ENCODE measurements at regions not wholly inside any gene's neighbourhood (a gene's known extent, or its start where the extent isn't known, plus 50 kb on each side); places are given as distances from the start of the nearest gene placed in this dataset.

GRCh38 chr2:181782660-181783059, 102.3 kb upstream of the NEUROD1 start:
- H3K9ac ChIP-seq (ENCODE audit: low read length), result no peak overlapping the region
- peaks cover 18% of the 10 kb centered on the region for H3K4me1 ChIP-seq (ENCODE audit: control insufficient read depth, insufficient read depth, low read length)
- no peaks in the 10 kb centered on the region for H3K9me3 ChIP-seq (ENCODE audit: control insufficient read depth, low read length)
- no peaks in the 10 kb centered on the region for H3K27me3 ChIP-seq (replicated peaks; ENCODE audit: control insufficient read depth, insufficient read depth, low read length)
- no peaks in the 10 kb centered on the region for H3K36me3 ChIP-seq (ENCODE audit: control insufficient read depth, insufficient read depth, low read length, severe bottlenecking)
- no peak overlapping the region for H3K4me3 ChIP-seq (ENCODE audit: low read length)
- DNase-seq (ENCODE audit: low read depth), result no peak

DNA sequence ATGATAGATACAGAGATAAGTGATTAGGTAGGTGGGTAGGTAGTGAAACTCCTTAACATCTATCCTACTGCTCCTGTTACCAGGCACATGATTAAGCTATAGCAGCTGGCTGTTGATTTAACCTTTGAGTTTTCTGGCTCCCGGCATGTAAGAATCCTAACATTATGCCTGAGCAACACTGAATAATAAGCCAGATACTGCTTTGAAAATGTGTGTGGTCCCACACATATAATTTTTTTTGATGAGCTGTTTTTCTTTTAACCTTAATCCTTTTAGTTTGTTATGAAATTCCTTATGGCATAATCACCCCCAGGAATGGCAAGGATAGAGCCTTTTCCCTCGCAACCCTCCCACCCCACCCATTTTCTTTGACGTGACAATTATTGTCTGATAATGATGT, 104.2 kb upstream of the NEUROD1 start:
- no peaks in the 10 kb centered on the region for H3K27me3 ChIP-seq (replicated peaks; ENCODE audit: control insufficient read depth, insufficient read depth, low read length)
- peak; percentile 39 for DNase-seq (ENCODE audit: low read depth)
- no peak overlapping the region for H3K4me3 ChIP-seq (ENCODE audit: low read length)
- no peaks in the 10 kb centered on the region for H3K36me3 ChIP-seq (ENCODE audit: control insufficient read depth, insufficient read depth, low read length, severe bottlenecking)
- H3K9ac ChIP-seq (ENCODE audit: low read length), result no peak overlapping the region
- peaks cover 26% of the 10 kb centered on the region for H3K4me1 ChIP-seq (ENCODE audit: control insufficient read depth, insufficient read depth, low read length)
- H3K9me3 ChIP-seq (ENCODE audit: control insufficient read depth, low read length), result no peaks in the 10 kb centered on the region

DNA sequence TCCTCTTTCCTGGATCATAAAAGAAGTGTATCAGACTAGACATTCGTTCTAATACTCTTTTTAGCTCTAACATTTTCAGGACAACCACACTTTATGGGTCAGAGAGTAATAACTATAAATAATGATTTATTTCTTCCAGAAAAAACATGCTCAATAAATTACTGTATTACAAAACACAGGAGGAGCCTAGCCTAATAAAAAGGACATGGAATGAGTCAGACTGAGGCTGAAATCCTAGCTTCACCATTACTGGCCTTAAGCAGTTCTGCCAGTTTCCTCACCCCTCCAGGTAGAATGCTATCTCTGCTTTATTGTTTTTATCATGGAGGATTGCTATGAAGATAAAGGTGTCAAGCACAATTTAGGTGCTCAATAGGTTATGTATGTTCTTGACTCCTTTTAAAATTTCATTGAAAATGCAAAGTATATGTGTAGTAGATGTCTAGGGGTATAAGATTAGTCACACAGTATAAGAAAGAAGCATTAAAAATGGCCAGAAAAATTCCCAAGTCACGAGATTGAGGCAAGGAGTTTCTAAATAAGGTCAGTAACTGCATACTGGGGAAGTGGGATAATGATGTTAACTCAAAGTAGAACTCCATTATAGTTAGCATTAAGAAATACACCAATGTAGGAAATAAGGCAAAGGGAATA, 105.5 kb upstream of the NEUROD1 start:
- no peaks in the 10 kb centered on the region for H3K9me3 ChIP-seq (ENCODE audit: control insufficient read depth, low read length)
- H3K4me3 ChIP-seq (ENCODE audit: low read length), result no peak overlapping the region
- H3K36me3 ChIP-seq (ENCODE audit: control insufficient read depth, insufficient read depth, low read length, severe bottlenecking), result no peaks in the 10 kb centered on the region
- no peaks in the 10 kb centered on the region for H3K27me3 ChIP-seq (replicated peaks; ENCODE audit: control insufficient read depth, insufficient read depth, low read length)
- DNase-seq (ENCODE audit: low read depth), result peak; percentile 64
- no peak overlapping the region for H3K9ac ChIP-seq (ENCODE audit: low read length)
- peaks cover 26% of the 10 kb centered on the region for H3K4me1 ChIP-seq (ENCODE audit: control insufficient read depth, insufficient read depth, low read length)

DNA sequence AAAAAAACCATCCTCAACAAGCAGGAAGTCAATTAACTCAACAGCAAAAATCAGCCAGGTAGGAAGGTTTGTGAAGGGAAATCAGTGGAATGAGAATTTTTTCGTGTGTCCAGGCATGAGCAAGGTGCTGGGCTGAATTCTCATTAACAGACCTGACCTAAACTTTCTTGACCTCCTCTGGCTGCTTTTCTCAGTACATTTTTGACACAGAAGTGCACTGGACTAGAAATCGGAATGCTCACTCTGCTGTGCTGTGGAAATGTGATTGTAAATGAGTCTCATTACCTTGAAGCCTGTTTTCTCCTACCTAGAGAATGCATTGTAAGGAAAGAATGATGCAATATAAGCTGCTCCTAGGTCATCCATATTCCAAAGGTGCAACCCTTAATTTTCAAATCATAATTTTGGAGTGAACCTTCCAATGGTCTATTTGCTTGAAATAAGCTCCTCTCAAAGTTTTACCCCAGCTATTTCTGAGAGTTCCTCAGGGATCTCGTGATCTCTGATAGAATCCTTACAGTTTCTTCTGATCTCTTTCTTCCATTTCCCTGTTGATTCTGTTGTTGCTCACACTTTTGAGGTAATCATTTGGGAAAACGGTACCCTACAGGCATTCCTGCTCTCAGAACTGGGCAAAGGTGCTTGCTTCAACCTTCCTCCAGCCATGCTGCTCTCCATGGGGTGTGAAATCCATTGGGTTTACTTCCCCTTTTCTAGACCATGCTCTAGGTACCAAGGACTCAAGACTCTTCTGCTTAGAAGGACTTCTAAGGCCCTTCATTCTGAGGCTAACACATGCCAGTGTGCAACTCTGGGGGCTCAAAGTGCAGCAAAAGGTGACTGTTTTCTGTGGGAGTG, 104.9 kb upstream of the ITPRID2 start:
- H3K4me1 ChIP-seq (ENCODE audit: control insufficient read depth, insufficient read depth, low read length), result peaks cover 26% of the 10 kb centered on the region
- no peak for DNase-seq (ENCODE audit: low read depth)
- H3K4me3 ChIP-seq (ENCODE audit: low read length), result no peak overlapping the region

GRCh38 chr2:181787310-181788048, 104.1 kb upstream of the ITPRID2 start:
- Histone ChIP-seq H3K36me3 (ENCODE audit: control insufficient read depth, insufficient read depth, low read length, severe bottlenecking) (no peaks in the 10 kb centered on the region), H3K9me3 (ENCODE audit: control insufficient read depth, low read length) (no peaks in the 10 kb centered on the region), H3K4me1 (ENCODE audit: control insufficient read depth, insufficient read depth, low read length) (peaks cover 26% of the 10 kb centered on the region), H3K27me3 (replicated peaks; ENCODE audit: control insufficient read depth, insufficient read depth, low read length) (no peaks in the 10 kb centered on the region), H3K9ac (ENCODE audit: low read length) (no peak overlapping the region), H3K4me3 (ENCODE audit: low read length) (no peak overlapping the region)
- no peak for DNase-seq (ENCODE audit: low read depth)

More for the DNA sequence above, 104.9 kb upstream of the ITPRID2 start:
- Histone ChIP-seq H3K36me3 (ENCODE audit: control insufficient read depth, insufficient read depth, low read length, severe bottlenecking) (no peaks in the 10 kb centered on the region), H3K27me3 (replicated peaks; ENCODE audit: control insufficient read depth, insufficient read depth, low read length) (no peaks in the 10 kb centered on the region), H3K9me3 (ENCODE audit: control insufficient read depth, low read length) (no peaks in the 10 kb centered on the region), H3K9ac (ENCODE audit: low read length) (no peak overlapping the region)

DNA sequence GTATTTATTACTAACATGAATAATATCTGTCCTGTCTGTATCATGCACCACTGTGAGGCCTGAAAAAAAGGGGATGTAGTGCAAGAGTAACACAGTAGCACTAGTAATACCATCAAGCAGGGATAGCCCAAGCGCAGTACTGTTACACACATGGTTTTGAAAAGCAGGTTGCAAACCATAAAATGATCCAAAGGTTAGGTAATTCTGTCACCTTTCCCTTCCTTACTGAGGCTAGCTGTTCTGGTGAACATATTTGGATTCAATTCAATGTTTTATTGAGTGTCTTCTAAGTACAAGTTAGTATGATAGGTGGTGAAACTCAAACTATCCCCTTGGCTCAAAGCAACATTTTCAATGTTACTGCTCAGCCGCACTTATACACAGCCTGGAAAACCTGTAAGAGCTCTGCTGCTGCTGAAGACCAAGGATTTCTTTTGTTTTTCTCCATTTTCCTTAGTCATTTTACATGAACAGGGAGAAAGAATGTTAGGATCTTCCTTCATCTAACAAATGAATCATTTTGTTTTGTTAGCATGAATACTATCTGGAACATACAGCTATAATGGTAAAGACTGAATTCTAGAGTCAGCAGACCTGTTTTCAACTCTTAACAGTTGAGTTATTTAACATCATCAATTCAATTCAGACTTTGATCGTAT, 102.5 kb upstream of the ITPRID2 start:
- Histone ChIP-seq H3K27me3 (replicated peaks; ENCODE audit: control insufficient read depth, insufficient read depth, low read length) (no peaks in the 10 kb centered on the region), H3K4me1 (ENCODE audit: control insufficient read depth, insufficient read depth, low read length) (peaks cover 26% of the 10 kb centered on the region)
- no peak for DNase-seq (ENCODE audit: low read depth)

DNA sequence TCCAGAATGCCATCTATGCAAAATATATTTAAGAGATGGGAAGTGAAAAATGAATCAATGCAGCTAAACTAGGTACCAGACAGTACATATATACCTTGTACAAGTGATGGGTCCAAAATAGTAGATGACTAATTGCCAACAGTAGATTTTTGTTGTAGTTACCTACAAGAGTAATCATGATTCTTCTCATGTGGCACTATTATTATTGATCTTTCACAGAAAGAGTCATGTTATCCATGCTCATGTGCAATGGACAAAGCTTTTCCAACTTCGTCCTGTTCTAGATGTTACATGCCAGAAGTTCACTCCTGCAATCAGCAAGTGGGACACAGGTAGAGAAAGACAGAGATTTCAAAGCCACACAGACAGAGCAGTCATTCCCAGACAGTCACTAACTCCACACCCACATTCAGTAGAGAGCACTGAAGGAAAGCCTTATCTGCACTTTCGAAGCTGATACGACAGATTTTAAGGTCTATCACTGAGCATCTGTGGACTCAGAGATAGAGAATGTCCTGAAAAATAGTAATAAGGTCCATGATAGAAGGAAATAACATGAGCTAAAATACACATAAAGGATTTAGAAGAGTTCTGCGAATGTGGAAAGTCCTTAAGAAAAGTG, 101.6 kb upstream of the ITPRID2 start:
- no peak overlapping the region for H3K4me3 ChIP-seq (ENCODE audit: low read length)
- no peaks in the 10 kb centered on the region for H3K36me3 ChIP-seq (ENCODE audit: control insufficient read depth, insufficient read depth, low read length, severe bottlenecking)
- H3K9ac ChIP-seq (ENCODE audit: low read length), result no peak overlapping the region
- no peak for DNase-seq (ENCODE audit: low read depth)
- H3K27me3 ChIP-seq (replicated peaks; ENCODE audit: control insufficient read depth, insufficient read depth, low read length), result no peaks in the 10 kb centered on the region
- no peaks in the 10 kb centered on the region for H3K9me3 ChIP-seq (ENCODE audit: control insufficient read depth, low read length)
- H3K4me1 ChIP-seq (ENCODE audit: control insufficient read depth, insufficient read depth, low read length), result peaks cover 19% of the 10 kb centered on the region

More for the DNA sequence above, 102.5 kb upstream of the ITPRID2 start:
- Histone ChIP-seq H3K36me3 (ENCODE audit: control insufficient read depth, insufficient read depth, low read length, severe bottlenecking) (no peaks in the 10 kb centered on the region), H3K4me3 (ENCODE audit: low read length) (no peak overlapping the region), H3K9me3 (ENCODE audit: control insufficient read depth, low read length) (no peaks in the 10 kb centered on the region), H3K9ac (ENCODE audit: low read length) (no peak overlapping the region)

DNA sequence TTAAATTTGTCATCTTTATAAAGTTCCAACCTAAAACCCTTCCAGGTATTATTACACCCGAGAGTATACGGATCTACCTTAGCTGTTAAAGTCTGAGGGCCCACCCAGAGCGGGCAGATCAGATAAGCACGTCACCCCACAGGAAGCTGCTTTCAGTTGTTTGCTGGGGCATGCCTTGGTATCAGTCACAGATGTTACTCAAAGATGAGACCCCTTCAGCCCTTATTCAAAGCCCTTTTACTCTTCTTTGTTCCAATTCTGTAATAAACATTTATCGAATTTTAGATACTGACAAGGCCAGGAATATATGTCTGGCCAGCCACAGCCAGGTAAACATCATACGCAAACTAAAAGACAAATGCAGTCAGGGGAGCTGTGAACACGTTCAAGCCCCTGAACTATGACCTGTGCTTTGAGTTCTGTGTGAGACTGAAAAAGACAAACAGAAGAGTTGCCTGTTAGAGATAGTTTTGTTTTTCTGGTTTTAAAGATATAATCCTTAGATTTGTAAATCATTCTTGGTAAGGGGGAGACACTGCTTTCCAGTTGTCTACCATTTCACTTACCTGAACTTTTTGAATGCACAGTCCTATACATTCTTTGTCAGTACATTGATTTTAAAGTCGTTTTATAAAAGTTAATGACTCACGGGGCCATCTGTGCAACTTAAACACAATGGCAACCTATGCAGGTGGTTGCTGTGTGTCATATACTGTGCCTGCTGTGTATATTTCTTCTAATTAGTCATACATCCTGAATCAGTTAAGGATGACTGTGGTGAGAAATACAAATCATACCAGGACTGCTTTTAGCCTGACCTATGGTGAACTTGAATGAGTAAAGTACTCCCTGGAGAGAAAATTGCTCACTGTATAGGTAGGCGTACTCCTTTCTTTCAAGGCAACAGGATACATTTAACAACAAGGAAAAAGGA, 100.5 kb upstream of the ITPRID2 start:
- no peaks in the 10 kb centered on the region for H3K36me3 ChIP-seq (ENCODE audit: control insufficient read depth, insufficient read depth, low read length, severe bottlenecking)
- H3K4me1 ChIP-seq (ENCODE audit: control insufficient read depth, insufficient read depth, low read length), result peaks cover 9% of the 10 kb centered on the region
- no peaks in the 10 kb centered on the region for H3K9me3 ChIP-seq (ENCODE audit: control insufficient read depth, low read length)
- no peak overlapping the region for H3K9ac ChIP-seq (ENCODE audit: low read length)
- no peak overlapping the region for H3K4me3 ChIP-seq (ENCODE audit: low read length)
- DNase-seq (ENCODE audit: low read depth), result peak; percentile 69
- no peaks in the 10 kb centered on the region for H3K27me3 ChIP-seq (replicated peaks; ENCODE audit: control insufficient read depth, insufficient read depth, low read length)

DNA sequence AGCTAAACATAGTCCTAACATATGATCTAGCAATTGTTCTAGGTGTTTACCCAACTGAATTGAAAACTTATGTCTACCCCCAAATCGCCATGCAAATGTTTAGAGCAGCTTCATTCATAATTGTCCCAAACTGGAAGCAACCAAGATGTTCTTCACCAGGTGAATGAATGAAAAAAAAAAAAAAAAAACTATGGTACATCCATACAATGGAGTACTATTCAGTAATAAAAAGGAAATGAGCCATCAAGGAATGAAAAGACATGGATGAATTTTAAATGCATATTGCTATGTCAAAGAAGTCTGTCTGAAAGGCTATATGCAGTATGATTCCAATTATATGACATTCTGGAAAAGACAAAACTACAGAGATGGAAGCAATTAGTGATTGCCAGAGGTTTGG, 98.6 kb upstream of the ITPRID2 start:
- Histone ChIP-seq H3K4me1 (ENCODE audit: control insufficient read depth, insufficient read depth, low read length) (peaks cover 8% of the 10 kb centered on the region), H3K9ac (ENCODE audit: low read length) (no peak overlapping the region), H3K9me3 (ENCODE audit: control insufficient read depth, low read length) (no peaks in the 10 kb centered on the region), H3K4me3 (ENCODE audit: low read length) (no peak overlapping the region), H3K27me3 (replicated peaks; ENCODE audit: control insufficient read depth, insufficient read depth, low read length) (no peaks in the 10 kb centered on the region), H3K36me3 (ENCODE audit: control insufficient read depth, insufficient read depth, low read length, severe bottlenecking) (no peaks in the 10 kb centered on the region)
- no peak for DNase-seq (ENCODE audit: low read depth)

- peak; percentile 37 for DNase-seq (ENCODE audit: low read depth)
- Histone ChIP-seq H3K27me3 (replicated peaks; ENCODE audit: control insufficient read depth, insufficient read depth, low read length) (no peaks in the 10 kb centered on the region), H3K4me1 (ENCODE audit: control insufficient read depth, insufficient read depth, low read length) (no peaks in the 10 kb centered on the region), H3K9ac (ENCODE audit: low read length) (no peak overlapping the region), H3K36me3 (ENCODE audit: control insufficient read depth, insufficient read depth, low read length, severe bottlenecking) (no peaks in the 10 kb centered on the region), H3K4me3 (ENCODE audit: low read length) (no peak overlapping the region), H3K9me3 (ENCODE audit: control insufficient read depth, low read length) (no peaks in the 10 kb centered on the region)
Measured at GRCh38 chr2:181798022-181798421, 93.5 kb upstream of the ITPRID2 start.
